SK-N-SH (cell line): ENCODE measurements at regions not wholly inside any gene's neighbourhood (a gene's known extent, or its start where the extent isn't known, plus 50 kb on each side); places are given as distances from the start of the nearest gene placed in this dataset.
"Not testable (repeated sequence)": the region's sequence is repeated elsewhere in the genome, so short reads cannot be mapped to it uniquely, and the experiment has no call there.

Source experiments
- CTCF ChIA-PET: fragments of 300-600, 350-600 bp; formaldehyde crosslinking; extraction: SDS; loops from one replicate; lab custom pipeline; 2021; lab: Yijun Ruan, JAX
- POLR2A ChIA-PET: fragments of 350-600 bp; sonication (Branson Sonifier 250); formaldehyde crosslinking; extraction: SDS; loops from one replicate; lab custom pipeline; 2020; ENCODE audit warnings: antibody characterized with exemption, inconsistent platforms; lab: Yijun Ruan, JAX
- DNase-seq: peaks from one replicate; pipeline ENCODE4 v3.0.0; 2012
- H2AFZ ChIP-seq: fragments of 200-600 bp; sonication (generic); 2 replicates; pipeline ENCODE4 v1.8.1; 2016; ENCODE audit warnings: antibody characterized with exemption, mild to moderate bottlenecking, low read depth
- H3F3A ChIP-seq: fragments of 200-600 bp; sonication (generic); replicated peaks from 2 replicates; pipeline ENCODE3; 2016; ENCODE audit warnings: antibody characterized with exemption, mild to moderate bottlenecking; ENCODE audit not compliant: insufficient read depth
- H3K27ac ChIP-seq, 2 experiments: fragments of 200-500 bp in 1 of 2; fragments of 200-600 bp in 1 of 2; sonication (Bioruptor generic) in 1 of 2; sonication (generic), shearing (Covaris generic) in 1 of 2; 2 replicates each; pipeline versions ENCODE4 v1.5.1 to v1.6.1; 2014 to 2016; ENCODE audit warnings: low read depth in 2 of 2, inconsistent platforms in 1 of 2, low read length in 1 of 2, mild to moderate bottlenecking in 1 of 2, mixed read lengths in 1 of 2
- H3K27me3 ChIP-seq: fragments of 200-600 bp; sonication (generic), shearing (Covaris generic); 2 replicates; pipeline ENCODE4 v1.6.1; 2016; ENCODE audit warnings: mixed run types; ENCODE audit not compliant: insufficient read depth
- H3K36me3 ChIP-seq, 2 experiments: fragments of 200-500 bp in 1 of 2; fragments of 200-600 bp in 1 of 2; sonication (Bioruptor generic) in 1 of 2; sonication (generic) in 1 of 2; replicated peaks in 1 of 2; 2 replicates each; pipeline versions ENCODE3 to v1.5.1; 2014 to 2016; ENCODE audit warnings: low read length in 1 of 2, mild to moderate bottlenecking in 1 of 2; ENCODE audit not compliant: insufficient read depth in 2 of 2, control insufficient read depth in 1 of 2
- H3K4me1 ChIP-seq, 2 experiments: fragments of 200-500 bp in 1 of 2; fragments of 200-600 bp in 1 of 2; sonication (Bioruptor generic) in 1 of 2; sonication (generic), shearing (Covaris generic) in 1 of 2; 2 replicates each; pipeline versions ENCODE4 v1.5.1 to v1.6.1; 2014 to 2016; ENCODE audit warnings: low read depth in 1 of 2, low read length in 1 of 2, mixed run types in 1 of 2; ENCODE audit not compliant: insufficient read depth in 2 of 2, control insufficient read depth in 1 of 2
- H3K4me2 ChIP-seq: fragments of 200-600 bp; sonication (generic), shearing (Covaris generic); 2 replicates; pipeline ENCODE4 v1.6.1; 2017; ENCODE audit warnings: mixed run types
- H3K4me3 ChIP-seq, 2 experiments: fragments of 200-500 bp in 1 of 2; fragments of 200-600 bp in 1 of 2; sonication (Bioruptor generic) in 1 of 2; sonication (generic), shearing (Covaris generic) in 1 of 2; 2 replicates each; pipeline versions ENCODE4 v1.5.1 to v1.8.1; 2014 to 2016; ENCODE audit warnings: low read depth in 2 of 2, inconsistent platforms in 1 of 2, low read length in 1 of 2, mild to moderate bottlenecking in 1 of 2, mixed read lengths in 1 of 2, moderate library complexity in 1 of 2
- H3K79me2 ChIP-seq: fragments of 200-600 bp; sonication (generic); 2 replicates; pipeline ENCODE4 v1.8.1; 2017; ENCODE audit warnings: mild to moderate bottlenecking; ENCODE audit not compliant: insufficient read depth
- H3K9ac ChIP-seq: fragments of 200-600 bp; sonication (generic); 2 replicates; pipeline ENCODE4 v1.6.1; 2017; ENCODE audit warnings: mixed run types
- H3K9me2 ChIP-seq: fragments of 200-600 bp; sonication (generic); 2 replicates; pipeline ENCODE4 v1.6.1; 2017; ENCODE audit warnings: mixed run types
- H3K9me3 ChIP-seq: fragments of 200-600 bp; sonication (generic); 2 replicates; pipeline ENCODE4 v1.6.1; 2017; ENCODE audit warnings: mixed run types, mild to moderate bottlenecking, moderate library complexity
- H4K20me1 ChIP-seq: fragments of 200-600 bp; sonication (generic); 2 replicates; pipeline ENCODE4 v1.6.1; 2017; ENCODE audit warnings: mild to moderate bottlenecking, mixed run types; ENCODE audit not compliant: insufficient read depth
- CHD2 ChIP-seq: fragments of 150-350 bp; IDR thresholded peaks from 2 replicates; pipeline ENCODE4 v1.6.1; 2018; ENCODE audit warnings: low read length; ENCODE audit not compliant: partially characterized antibody
- FOXJ3 ChIP-seq: sonication (generic); formaldehyde crosslinking; IDR thresholded peaks from 2 replicates; pipeline ENCODE4 v1.5.1; 2020; ENCODE audit warnings: mild to moderate bottlenecking, missing genetic modification reagents
- GABPA ChIP-seq: IDR thresholded peaks from 2 replicates; pipeline ENCODE4 v1.4.0; 2012; ENCODE audit warnings: low read depth, mild to moderate bottlenecking
- GATA2 ChIP-seq: sonication (generic); formaldehyde crosslinking; IDR thresholded peaks from 2 replicates; pipeline ENCODE4 v1.5.0; 2020; ENCODE audit warnings: mild to moderate bottlenecking, missing genetic modification reagents
- RCOR1 ChIP-seq: fragments of 150-350 bp; IDR thresholded peaks from 2 replicates; pipeline ENCODE4 v1.6.1; 2017; ENCODE audit warnings: antibody characterized with exemption, low read length
- TCF12 ChIP-seq: IDR thresholded peaks from 2 replicates; pipeline ENCODE4 v1.4.0; 2012
- WGBS: methylation state at CpG from one replicate; pipeline ENCODE4 v1.1.6; 2017; ENCODE audit warnings: low lambda C conversion rate; 5-methylcytosine and 5-hydroxymethylcytosine counted together
- TF ChIP-seq, protein P1 (sequence below): fragments of 150-350 bp; IDR thresholded peaks from 2 replicates; pipeline ENCODE4 v1.6.1; 2016; ENCODE audit warnings: mild to moderate bottlenecking, low read depth, low read length
- TF ChIP-seq, protein P2 (sequence below): IDR thresholded peaks from 2 replicates; pipeline ENCODE4 v1.6.1; 2012; ENCODE audit warnings: mild to moderate bottlenecking, low read depth, low read length, moderate library complexity
- TF ChIP-seq, protein P3 (sequence below): IDR thresholded peaks from 2 replicates; pipeline ENCODE4 v1.4.0; 2012; ENCODE audit warnings: low read depth, borderline replicate concordance
- TF ChIP-seq, protein P4 (sequence below): IDR thresholded peaks from 2 replicates; pipeline ENCODE4; 2012
- TF ChIP-seq, protein P5 (sequence below): fragments of 150-350 bp; IDR thresholded peaks from 2 replicates; pipeline ENCODE4 v1.6.1; 2017; ENCODE audit warnings: antibody characterized with exemption, low read length, low read depth, borderline replicate concordance
- TF ChIP-seq, protein P6 (sequence below): fragments of 200-600 bp; sonication (generic); IDR thresholded peaks from 2 replicates; pipeline ENCODE4 v1.6.1; 2017; ENCODE audit warnings: antibody characterized with exemption, mild to moderate bottlenecking, moderate library complexity

DNA sequence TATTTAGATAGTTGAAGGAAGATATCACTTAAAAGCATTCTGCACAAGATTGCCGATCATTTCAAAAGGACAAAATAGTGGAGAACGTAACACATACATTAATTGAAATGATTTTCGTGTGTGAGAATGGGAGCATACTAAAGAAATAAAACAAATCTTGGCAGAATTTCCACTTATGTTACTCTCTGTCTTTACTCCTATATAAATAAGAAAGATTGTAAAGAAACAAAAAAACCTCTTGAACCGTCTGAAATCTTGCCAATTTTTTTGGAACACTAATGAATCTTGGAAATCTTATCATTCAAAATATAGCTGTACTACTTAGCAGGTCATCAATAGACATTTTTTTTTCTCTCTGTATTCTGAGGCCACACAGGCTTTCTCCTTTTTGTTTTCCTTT is 528.8 kb upstream of the NCAM2 start:
- Histone ChIP-seq H3K9ac (no peak overlapping the region), H3K27me3 (no peaks in the 10 kb centered on the region)
- TF ChIP-seq, protein P1, sequence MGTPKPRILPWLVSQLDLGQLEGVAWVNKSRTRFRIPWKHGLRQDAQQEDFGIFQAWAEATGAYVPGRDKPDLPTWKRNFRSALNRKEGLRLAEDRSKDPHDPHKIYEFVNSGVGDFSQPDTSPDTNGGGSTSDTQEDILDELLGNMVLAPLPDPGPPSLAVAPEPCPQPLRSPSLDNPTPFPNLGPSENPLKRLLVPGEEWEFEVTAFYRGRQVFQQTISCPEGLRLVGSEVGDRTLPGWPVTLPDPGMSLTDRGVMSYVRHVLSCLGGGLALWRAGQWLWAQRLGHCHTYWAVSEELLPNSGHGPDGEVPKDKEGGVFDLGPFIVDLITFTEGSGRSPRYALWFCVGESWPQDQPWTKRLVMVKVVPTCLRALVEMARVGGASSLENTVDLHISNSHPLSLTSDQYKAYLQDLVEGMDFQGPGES, result no peak
- TF ChIP-seq, protein P2, sequence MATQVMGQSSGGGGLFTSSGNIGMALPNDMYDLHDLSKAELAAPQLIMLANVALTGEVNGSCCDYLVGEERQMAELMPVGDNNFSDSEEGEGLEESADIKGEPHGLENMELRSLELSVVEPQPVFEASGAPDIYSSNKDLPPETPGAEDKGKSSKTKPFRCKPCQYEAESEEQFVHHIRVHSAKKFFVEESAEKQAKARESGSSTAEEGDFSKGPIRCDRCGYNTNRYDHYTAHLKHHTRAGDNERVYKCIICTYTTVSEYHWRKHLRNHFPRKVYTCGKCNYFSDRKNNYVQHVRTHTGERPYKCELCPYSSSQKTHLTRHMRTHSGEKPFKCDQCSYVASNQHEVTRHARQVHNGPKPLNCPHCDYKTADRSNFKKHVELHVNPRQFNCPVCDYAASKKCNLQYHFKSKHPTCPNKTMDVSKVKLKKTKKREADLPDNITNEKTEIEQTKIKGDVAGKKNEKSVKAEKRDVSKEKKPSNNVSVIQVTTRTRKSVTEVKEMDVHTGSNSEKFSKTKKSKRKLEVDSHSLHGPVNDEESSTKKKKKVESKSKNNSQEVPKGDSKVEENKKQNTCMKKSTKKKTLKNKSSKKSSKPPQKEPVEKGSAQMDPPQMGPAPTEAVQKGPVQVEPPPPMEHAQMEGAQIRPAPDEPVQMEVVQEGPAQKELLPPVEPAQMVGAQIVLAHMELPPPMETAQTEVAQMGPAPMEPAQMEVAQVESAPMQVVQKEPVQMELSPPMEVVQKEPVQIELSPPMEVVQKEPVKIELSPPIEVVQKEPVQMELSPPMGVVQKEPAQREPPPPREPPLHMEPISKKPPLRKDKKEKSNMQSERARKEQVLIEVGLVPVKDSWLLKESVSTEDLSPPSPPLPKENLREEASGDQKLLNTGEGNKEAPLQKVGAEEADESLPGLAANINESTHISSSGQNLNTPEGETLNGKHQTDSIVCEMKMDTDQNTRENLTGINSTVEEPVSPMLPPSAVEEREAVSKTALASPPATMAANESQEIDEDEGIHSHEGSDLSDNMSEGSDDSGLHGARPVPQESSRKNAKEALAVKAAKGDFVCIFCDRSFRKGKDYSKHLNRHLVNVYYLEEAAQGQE, result no peak
- TF ChIP-seq, protein P3, sequence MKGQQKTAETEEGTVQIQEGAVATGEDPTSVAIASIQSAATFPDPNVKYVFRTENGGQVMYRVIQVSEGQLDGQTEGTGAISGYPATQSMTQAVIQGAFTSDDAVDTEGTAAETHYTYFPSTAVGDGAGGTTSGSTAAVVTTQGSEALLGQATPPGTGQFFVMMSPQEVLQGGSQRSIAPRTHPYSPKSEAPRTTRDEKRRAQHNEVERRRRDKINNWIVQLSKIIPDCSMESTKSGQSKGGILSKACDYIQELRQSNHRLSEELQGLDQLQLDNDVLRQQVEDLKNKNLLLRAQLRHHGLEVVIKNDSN, result no peak
- no peak for TF ChIP-seq RCOR1
- TF ChIP-seq, all 33 proteins: peak for 0
- no peak overlapping the region for H3K4me2 ChIP-seq
- no peaks in the 10 kb centered on the region for H3F3A ChIP-seq
- no peaks in the 10 kb centered on the region for H3K9me2 ChIP-seq
- H3K27ac ChIP-seq, result no peak overlapping the region
- no peak for DNase-seq
- no peaks in the 10 kb centered on the region for H3K79me2 ChIP-seq
- CTCF ChIA-PET, result no interaction called here
- no peaks in the 10 kb centered on the region for H3K36me3 ChIP-seq
- H3K4me1 ChIP-seq, result no peaks in the 10 kb centered on the region
- H3K4me3 ChIP-seq, result no peak overlapping the region
- H4K20me1 ChIP-seq, result no peaks in the 10 kb centered on the region
- no peak overlapping the region for H2AFZ ChIP-seq
- POLR2A ChIA-PET, result no interaction called here
- H3K9me3 ChIP-seq, result no peaks in the 10 kb centered on the region
- WGBS, result 24% methylated on average over 4 of the region's 4 CpGs

DNA sequence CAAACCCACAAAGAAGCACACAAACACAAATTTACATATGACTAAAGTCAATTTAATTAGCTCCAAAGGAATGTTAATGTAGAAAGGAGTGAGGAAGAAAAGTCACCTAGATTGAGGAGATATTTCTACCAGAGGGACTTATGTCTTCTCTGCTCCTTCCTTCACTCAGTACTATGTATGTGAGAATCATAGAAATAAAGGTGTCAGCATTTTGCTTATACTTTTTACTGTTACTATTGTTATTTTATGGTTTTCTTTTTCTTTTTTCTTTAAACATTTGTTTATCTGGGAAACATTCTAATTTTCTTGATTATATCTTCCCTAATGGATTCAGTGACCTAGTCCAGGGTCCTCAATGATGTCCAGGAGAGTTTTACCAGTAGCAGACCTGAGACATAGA is 511.9 kb upstream of the NCAM2 start:
- Histone ChIP-seq H3K36me3 (no peaks in the 10 kb centered on the region), H3K9ac (no peak overlapping the region), H3K9me3 (no peaks in the 10 kb centered on the region; the same call in 1 of the 2 replicates), H3K4me1 (no peaks in the 10 kb centered on the region), H3K79me2 (no peaks in the 10 kb centered on the region), H3K9me2 (no peaks in the 10 kb centered on the region), H3K27me3 (no peaks in the 10 kb centered on the region), H3K27ac (no peak overlapping the region), H3F3A (no peaks in the 10 kb centered on the region), H4K20me1 (no peaks in the 10 kb centered on the region), H3K4me3 (no peak overlapping the region), H3K4me2 (no peak overlapping the region), H2AFZ (no peak overlapping the region)
- TF ChIP-seq, protein P4, sequence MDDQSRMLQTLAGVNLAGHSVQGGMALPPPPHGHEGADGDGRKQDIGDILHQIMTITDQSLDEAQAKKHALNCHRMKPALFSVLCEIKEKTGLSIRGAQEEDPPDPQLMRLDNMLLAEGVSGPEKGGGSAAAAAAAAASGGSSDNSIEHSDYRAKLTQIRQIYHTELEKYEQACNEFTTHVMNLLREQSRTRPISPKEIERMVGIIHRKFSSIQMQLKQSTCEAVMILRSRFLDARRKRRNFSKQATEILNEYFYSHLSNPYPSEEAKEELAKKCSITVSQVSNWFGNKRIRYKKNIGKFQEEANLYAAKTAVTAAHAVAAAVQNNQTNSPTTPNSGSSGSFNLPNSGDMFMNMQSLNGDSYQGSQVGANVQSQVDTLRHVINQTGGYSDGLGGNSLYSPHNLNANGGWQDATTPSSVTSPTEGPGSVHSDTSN, result no peak
- TF ChIP-seq RCOR1 (no peak), CHD2 (no peak), GABPA (no peak), TCF12 (no peak), FOXJ3 (CRISPR knock-in tag) (no peak), GATA2 (CRISPR knock-in tag) (no peak)
- TF ChIP-seq, protein P5, sequence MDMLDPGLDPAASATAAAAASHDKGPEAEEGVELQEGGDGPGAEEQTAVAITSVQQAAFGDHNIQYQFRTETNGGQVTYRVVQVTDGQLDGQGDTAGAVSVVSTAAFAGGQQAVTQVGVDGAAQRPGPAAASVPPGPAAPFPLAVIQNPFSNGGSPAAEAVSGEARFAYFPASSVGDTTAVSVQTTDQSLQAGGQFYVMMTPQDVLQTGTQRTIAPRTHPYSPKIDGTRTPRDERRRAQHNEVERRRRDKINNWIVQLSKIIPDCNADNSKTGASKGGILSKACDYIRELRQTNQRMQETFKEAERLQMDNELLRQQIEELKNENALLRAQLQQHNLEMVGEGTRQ, result no peak
- TF ChIP-seq, protein P6, sequence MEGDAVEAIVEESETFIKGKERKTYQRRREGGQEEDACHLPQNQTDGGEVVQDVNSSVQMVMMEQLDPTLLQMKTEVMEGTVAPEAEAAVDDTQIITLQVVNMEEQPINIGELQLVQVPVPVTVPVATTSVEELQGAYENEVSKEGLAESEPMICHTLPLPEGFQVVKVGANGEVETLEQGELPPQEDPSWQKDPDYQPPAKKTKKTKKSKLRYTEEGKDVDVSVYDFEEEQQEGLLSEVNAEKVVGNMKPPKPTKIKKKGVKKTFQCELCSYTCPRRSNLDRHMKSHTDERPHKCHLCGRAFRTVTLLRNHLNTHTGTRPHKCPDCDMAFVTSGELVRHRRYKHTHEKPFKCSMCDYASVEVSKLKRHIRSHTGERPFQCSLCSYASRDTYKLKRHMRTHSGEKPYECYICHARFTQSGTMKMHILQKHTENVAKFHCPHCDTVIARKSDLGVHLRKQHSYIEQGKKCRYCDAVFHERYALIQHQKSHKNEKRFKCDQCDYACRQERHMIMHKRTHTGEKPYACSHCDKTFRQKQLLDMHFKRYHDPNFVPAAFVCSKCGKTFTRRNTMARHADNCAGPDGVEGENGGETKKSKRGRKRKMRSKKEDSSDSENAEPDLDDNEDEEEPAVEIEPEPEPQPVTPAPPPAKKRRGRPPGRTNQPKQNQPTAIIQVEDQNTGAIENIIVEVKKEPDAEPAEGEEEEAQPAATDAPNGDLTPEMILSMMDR, result no peak
- ChIA-PET POLR2A (no interaction called here), CTCF (no interaction called here)
- no peak for DNase-seq

DNA sequence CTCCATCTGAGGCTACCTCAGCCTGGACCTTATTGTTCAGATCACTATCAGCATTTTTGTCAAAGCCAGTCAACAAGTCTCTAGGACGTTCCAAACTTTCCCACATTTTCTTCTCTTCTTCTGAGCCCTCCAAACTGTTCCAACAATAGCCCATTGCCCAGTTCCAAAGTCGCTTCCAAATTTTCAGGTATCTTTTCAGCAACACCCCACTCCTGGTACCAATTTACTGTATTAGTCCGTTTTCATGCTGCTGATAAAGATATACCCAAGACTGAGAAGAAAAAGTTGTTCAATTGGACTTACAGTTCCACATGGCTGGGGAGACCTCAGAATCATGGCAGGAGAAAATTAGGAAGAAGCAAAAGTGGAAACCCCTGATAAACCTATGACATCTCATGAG is 495.3 kb upstream of the NCAM2 start:
- under 1% methylated on average over 3 of the region's 3 CpGs for WGBS
- H3K9me2 ChIP-seq, result not testable (repeated sequence)

More for the DNA sequence above, 495.3 kb upstream of the NCAM2 start:
- H3K9me3 ChIP-seq, H3K4me3 ChIP-seq, POLR2A ChIA-PET, H3K79me2 ChIP-seq, H2AFZ ChIP-seq, H3K27me3 ChIP-seq, H3K9ac ChIP-seq, H3F3A ChIP-seq, CTCF ChIA-PET, H3K36me3 ChIP-seq, H3K4me2 ChIP-seq, H4K20me1 ChIP-seq, H3K27ac ChIP-seq, DNase-seq, H3K4me1 ChIP-seq: not testable (repeated sequence)
